Cerebellar cortex (tissue), 1 donor: ENCODE measurements at regions not wholly inside any gene's neighbourhood (a gene's known extent, or its start where the extent isn't known, plus 50 kb on each side); places are given as distances from the start of the nearest gene placed in this dataset.
"Not testable (repeated sequence)": the region's sequence is repeated elsewhere in the genome, so short reads cannot be mapped to it uniquely, and the experiment has no call there.

Source experiments
- DNase-seq: peaks from one replicate; pipeline ENCODE4 v3.0.0-alpha.2; 2015; ENCODE audit warnings: low spot score

DNA sequence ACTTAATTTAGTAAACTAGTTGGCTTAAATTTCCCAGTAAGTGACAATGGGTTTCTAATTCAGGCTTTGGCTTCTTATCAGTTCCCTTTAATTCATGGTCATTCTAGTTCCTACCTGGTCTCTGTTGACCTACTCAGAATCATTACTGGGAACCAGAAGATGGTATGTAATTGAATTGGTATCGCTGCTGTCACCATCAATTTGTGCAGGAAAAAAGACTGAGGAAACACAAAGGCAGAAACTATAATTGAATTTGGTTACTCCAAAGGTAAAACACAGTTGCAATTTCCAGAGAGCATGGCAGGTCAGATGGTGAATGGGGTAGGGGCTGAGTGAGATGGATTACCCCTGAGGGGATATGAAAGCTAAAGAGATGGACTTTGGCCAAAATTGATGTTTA is 226.5 kb upstream of the GAP43 start:
- no peak for DNase-seq

- DNase-seq: no peak
These were observed 225.9 kb upstream of the GAP43 start for GRCh38 chr3:115397433-115397832.

DNA sequence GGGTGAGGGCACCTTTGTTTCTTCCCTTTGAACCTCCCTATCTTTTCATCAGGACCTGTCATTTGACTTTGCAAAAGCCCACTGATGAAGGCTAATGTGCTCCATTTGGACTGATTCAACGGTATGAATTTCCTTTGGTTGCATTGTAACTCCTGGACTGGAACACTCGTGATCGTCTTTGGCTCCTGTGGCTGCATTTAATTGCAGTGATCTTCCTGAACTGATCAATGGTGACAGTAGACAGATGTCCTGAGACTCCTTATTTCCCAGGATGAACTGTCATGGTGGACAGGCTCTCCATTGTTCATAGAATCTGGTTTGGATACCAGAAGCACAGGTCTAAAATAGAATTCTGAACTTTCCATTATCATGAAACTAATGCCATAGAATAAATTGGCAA is 224.8 kb upstream of the GAP43 start:
- no peak for DNase-seq

GRCh38 chr3:115399750-115400149 is 223.6 kb upstream of the GAP43 start:
- no peak for DNase-seq

- no peak for DNase-seq
These were observed 222.0 kb upstream of the GAP43 start for GRCh38 chr3:115401298-115401697.

GRCh38 chr3:115401851-115402501 is 221.3 kb upstream of the GAP43 start:
- no peak for DNase-seq

DNA sequence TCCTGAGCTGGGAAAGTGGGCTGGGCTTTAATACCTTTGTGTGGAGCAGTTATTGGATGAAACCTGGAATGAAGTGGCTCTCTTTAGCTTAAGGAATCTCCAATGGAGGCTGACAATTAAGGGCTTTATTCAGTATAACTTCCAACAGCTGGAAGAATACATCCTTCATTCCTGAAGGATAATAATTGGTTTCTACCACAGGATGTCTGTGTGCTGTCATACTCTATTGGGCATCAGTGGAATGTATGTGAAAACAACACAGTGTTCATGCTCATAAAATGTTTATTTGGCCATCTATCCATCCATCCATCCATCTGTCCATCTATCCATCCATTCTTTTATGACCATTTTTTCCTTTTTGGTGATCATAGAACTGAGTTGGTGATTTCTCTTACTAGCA is 220.7 kb upstream of the GAP43 start:
- no peak for DNase-seq

DNA sequence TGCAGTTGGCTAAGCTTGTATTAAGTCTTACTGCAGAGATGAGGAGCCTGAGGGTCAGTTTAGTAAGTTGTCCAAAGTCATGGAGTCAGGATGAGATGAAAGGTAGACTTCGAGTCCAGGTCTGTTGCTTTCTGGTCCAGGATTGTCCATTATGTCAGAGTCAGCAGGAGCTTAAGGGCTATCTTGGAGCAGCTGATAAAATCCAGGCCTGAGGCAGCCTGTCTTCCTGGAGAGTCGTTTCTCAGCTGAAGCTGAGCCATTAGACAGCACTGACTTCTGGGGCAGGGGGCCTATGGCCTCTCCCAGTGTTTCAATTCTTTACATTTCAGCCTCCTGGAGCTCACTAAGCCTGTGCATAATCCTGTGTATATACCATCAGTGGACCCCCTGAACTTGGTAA is 219.5 kb upstream of the GAP43 start:
- no peak for DNase-seq

- no peak for DNase-seq
These were observed 213.7 kb upstream of the GAP43 start for GRCh38 chr3:115409596-115409995.

GRCh38 chr3:115414610-115415009 is 208.7 kb upstream of the GAP43 start:
- DNase-seq: not testable (repeated sequence)

- no peak for DNase-seq
These were observed 207.9 kb upstream of the GAP43 start for GRCh38 chr3:115415246-115415996.

DNA sequence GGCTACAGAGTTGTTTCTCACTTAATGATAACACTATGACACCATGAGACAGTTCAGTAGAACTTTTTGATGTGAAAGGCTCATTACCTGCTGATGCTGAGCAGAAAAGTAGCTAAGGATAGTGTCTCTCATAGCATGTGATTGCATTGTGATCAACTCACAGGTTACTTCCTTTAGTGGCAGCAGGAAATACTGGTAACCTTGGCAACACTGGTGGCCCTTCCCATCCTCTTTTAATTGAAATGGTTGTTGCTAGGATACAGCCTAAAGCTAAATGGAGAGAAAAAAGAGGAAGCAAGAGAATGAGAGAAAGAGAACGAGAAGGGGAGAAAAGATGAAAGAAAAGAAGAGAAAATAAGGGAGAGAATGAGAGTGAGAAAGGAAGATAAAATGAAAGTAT is 204.7 kb upstream of the GAP43 start:
- no peak for DNase-seq

- no peak for DNase-seq
These were observed 203.2 kb upstream of the GAP43 start for GRCh38 chr3:115420086-115420485.

DNA sequence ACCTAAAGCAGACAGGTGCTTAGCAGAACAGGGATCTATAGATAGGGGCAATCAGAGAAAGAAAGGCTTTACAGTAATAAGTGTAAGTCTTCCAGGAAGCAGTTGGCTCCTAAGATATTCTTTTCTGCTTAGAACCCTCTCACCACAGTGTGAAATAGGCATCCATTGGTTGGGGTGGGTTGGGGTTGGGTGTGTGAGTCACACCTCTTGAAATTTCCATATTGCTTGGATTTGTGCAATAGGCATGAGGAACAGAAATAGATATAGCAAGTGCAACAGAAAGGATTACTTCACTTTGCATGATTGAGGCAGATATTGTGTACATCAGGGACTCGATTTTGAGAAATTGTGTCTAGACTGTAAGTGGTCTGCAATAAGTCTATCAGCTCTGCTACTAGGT is 200.1 kb upstream of the GAP43 start:
- DNase-seq: no peak

DNA sequence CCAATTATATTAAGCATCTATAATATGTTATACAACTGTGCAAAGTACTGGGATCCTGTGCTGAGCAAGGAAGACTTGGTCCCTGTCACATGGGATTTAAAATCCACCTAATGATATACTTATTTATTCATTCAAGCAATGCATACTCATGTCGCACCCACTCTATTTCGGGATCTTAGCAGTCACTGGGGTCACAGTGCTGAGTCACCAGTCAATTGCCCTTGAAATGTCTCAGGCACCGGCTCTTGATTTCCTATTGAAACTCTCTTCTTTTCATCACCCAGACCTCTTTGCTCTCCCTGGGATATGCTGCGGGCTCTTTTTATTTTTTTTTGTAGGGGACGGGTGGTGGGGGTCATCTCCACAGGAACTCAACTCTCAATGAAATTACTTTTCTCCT is 194.5 kb upstream of the GAP43 start:
- no peak for DNase-seq

DNA sequence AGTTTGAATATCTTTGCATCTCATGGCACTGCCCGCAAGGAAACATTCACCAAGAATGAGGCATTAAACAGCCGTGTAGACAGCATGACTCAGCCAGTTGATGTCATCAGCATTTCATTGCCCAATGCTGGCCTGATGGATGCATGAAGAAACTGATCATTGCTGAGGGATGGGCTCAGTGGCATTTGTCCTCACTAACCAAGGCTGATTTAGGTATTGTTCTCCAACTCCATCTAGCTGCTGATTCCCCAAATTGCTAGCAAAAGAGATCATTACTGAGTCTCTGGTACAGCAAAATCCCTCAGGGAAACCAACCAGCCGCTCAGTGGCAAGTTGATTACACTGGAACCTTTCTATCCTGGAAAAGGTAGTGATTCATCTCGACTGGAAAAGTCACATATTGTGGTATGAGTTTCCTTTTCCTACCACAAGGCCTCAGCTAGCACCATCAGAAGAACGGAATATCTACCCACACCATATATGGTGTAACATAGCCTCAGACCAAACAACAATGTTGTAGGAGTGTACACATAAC is 186.5 kb upstream of the GAP43 start:
- no peak for DNase-seq

GRCh38 chr3:115438799-115439198 is 184.5 kb upstream of the GAP43 start:
- DNase-seq: no peak

DNA sequence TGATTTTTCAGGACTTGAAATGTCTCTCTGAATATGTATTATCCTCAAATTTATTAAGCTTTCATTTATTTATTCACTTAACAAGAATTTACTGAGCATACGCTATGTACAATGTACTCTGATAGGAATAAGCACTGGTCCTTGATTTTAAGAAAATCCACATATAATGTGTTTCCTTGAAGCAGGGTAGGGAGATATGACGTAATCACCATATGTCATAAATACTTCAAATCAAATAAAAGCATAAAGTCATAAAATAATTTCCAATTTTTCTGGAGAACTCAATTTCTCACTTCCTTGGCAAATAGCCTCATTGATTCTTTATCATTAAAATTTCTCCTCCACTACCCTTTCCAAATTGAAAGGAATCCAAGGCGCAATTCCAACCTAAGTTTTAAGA is 177.8 kb upstream of the GAP43 start:
- DNase-seq: no peak

DNA sequence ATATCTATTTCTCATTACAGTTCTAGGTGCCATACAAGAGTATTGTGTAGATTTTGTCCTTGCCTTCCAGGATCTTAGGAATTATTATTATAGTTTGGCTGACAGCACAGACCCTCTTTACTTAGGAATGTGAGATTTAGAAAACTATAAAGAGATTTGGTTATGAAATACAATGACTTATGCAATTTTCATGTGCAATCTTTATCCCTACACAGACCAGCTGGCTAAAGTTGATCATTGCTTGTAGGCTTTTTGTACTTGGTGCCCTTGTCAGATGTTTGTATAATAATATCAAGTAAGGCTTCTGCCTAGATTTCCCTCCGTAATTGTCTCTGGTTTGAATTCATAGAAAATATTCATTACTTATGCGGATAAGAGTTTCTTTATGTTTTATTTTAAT is 174.5 kb upstream of the GAP43 start:
- DNase-seq: no peak

GRCh38 chr3:115450036-115450435 is 173.3 kb upstream of the GAP43 start:
- DNase-seq: no peak

DNA sequence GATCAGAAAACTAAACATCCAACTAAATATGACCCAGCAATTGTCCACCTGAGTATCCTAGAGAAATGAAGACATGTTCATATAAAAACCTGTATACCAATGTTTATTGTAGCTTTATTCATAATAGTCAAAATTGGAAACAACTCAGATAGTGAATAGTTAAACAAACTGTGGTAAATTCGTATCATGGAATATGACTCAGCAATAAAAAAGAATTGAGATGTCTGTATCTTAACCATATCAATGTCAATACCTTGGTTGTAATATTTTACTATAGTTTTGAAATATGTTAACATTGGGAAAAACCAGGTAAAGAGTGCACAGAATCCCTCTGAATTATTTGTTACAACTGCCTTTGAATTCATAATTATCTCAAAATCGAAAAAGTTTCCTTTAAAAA is 159.3 kb upstream of the GAP43 start:
- DNase-seq: no peak

GRCh38 chr3:115469649-115470048 is 153.7 kb upstream of the GAP43 start:
- DNase-seq: no peak

DNA sequence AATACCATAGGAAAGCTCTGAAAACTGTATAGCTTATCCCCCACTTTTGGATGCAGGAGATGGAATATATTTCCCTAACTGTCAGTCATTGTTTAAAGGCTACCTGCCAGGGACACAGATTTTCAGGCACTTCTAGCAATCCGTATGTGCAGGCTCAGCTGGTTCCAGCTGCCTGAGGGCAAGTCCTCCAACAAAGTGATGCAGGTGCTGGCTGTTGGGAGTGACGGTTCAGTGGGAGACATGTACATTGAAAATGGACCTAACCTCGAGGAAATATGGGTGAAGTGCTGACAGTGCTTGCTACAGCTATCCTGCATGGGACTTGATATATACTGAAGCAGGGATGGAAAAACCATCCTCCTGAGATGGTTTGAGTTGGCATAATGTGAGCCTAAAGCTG is 153.1 kb upstream of the GAP43 start:
- no peak for DNase-seq
